ENCODE measurements at regions not wholly inside any gene's neighbourhood (a gene's known extent, or its start where the extent isn't known, plus 50 kb on each side); places are given as distances from the start of the nearest gene placed in this dataset.

DNA sequence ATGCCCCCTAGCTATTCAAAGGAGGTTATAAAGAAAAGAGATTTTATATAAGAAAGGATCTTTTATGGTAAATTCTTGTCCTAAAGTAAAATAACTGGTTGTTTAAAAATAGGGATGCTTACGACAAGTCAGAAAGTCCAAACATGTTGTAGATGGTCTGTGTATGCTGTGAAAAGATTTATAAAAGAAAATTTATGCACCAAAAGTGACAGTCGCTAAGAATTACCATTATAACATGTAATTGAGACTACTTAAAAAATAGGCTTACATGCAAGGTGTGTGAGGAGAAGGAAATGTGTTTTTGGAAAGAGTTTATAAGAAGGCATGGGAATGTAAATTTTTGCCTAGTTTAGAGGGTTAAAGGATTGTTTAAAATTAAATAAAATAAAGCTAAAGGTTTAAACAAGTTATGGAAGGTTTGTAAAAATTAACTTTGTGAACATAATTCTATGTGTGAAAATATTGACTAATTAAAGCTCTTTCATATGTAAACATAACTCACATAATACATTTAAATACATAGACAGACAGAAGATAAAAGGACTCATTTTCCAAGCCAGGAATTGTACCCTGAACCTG is 118.5 kb downstream of the LYZL1 start:
- H3K27ac Mint-ChIP-seq (ENCODE audit: unreplicated experiment) = no peak overlapping the region

More for the DNA sequence above, 118.5 kb downstream of the LYZL1 start:
- no peak overlapping the region for H3K4me3 Mint-ChIP-seq (ENCODE audit: unreplicated experiment)
- H3K36me3 Mint-ChIP-seq (ENCODE audit: unreplicated experiment) = peaks cover 14% of the 10 kb centered on the region
- no peaks in the 10 kb centered on the region for H3K4me1 Mint-ChIP-seq (ENCODE audit: low read depth, unreplicated experiment)
- DNase-seq = no peak
- H3K27me3 Mint-ChIP-seq (ENCODE audit: unreplicated experiment) = peaks cover 5% of the 10 kb centered on the region
- TF ChIP-seq, protein P1, sequence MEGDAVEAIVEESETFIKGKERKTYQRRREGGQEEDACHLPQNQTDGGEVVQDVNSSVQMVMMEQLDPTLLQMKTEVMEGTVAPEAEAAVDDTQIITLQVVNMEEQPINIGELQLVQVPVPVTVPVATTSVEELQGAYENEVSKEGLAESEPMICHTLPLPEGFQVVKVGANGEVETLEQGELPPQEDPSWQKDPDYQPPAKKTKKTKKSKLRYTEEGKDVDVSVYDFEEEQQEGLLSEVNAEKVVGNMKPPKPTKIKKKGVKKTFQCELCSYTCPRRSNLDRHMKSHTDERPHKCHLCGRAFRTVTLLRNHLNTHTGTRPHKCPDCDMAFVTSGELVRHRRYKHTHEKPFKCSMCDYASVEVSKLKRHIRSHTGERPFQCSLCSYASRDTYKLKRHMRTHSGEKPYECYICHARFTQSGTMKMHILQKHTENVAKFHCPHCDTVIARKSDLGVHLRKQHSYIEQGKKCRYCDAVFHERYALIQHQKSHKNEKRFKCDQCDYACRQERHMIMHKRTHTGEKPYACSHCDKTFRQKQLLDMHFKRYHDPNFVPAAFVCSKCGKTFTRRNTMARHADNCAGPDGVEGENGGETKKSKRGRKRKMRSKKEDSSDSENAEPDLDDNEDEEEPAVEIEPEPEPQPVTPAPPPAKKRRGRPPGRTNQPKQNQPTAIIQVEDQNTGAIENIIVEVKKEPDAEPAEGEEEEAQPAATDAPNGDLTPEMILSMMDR (IDR thresholded peaks at IDR 0.05; ENCODE audit: partially characterized antibody, unreplicated experiment) = no peak
- peaks cover 3% of the 10 kb centered on the region for H3K9me3 Mint-ChIP-seq (ENCODE audit: unreplicated experiment)
